Endothelial cell of umbilical vein (primary cell): ENCODE measurements at regions not wholly inside any gene's neighbourhood (a gene's known extent, or its start where the extent isn't known, plus 50 kb on each side); places are given as distances from the start of the nearest gene placed in this dataset.

Source experiments
- CTCF ChIP-seq, 2 donors: IDR thresholded peaks; 1 replicate in 1 of 2; 2 replicates in 1 of 2; pipeline ENCODE4 v1.5.1; 2011; ENCODE audit warnings: low read length in 2 of 2, mild to moderate bottlenecking in 2 of 2, moderate library complexity in 2 of 2, control low read depth in 1 of 2, inconsistent platforms in 1 of 2, low read depth in 1 of 2; ENCODE audit not compliant: insufficient read depth in 1 of 2; ENCODE audit errors: extremely low read depth in 1 of 2
- MAX ChIP-seq: IDR thresholded peaks from 2 replicates; pipeline ENCODE4 v1.6.1; 2011; ENCODE audit not compliant: insufficient read depth, insufficient read length
- POLR2A ChIP-seq: IDR thresholded peaks from 2 replicates; pipeline ENCODE4 v1.6.1; 2012; ENCODE audit warnings: low read depth, mild to moderate bottlenecking, control low read depth, low read length

- TF ChIP-seq CTCF (IDR thresholded peaks at IDR 0.05; ENCODE audit: extremely low read depth in 1 of 2, insufficient read depth in 1 of 2, low read depth in 1 of 2, low read length in 2 of 2) (no peak), POLR2A (no peak), MAX (no peak)
These were observed 239.2 kb upstream of the GRID2 start for GRCh38 chr4:92064574-92064973.
